ENCODE measurements at regions not wholly inside any gene's neighbourhood (a gene's known extent, or its start where the extent isn't known, plus 50 kb on each side); places are given as distances from the start of the nearest gene placed in this dataset.

GRCh38 chr5:163594951-163595350, 89.5 kb downstream of the MAT2B start:
- no peak for TF ChIP-seq ZNF671 (CRISPR knock-in tag; IDR thresholded peaks at IDR 0.05)
- TF ChIP-seq PREB (CRISPR knock-in tag; IDR thresholded peaks at IDR 0.05; ENCODE audit: borderline replicate concordance) = no peak
- no peak for TF ChIP-seq CTCF (IDR thresholded peaks at IDR 0.05)
- no peak for TF ChIP-seq SMAD4 (CRISPR knock-in tag; IDR thresholded peaks at IDR 0.05)
- no peak for TF ChIP-seq ZNF512 (CRISPR knock-in tag; IDR thresholded peaks at IDR 0.05; ENCODE audit: borderline replicate concordance)
- TF ChIP-seq ZNF423 (CRISPR knock-in tag; IDR thresholded peaks at IDR 0.05) = no peak
- TF ChIP-seq RELA (CRISPR knock-in tag; IDR thresholded peaks at IDR 0.05; ENCODE audit: borderline replicate concordance) = no peak
- no peak for TF ChIP-seq HMGA2 (CRISPR knock-in tag; IDR thresholded peaks at IDR 0.05)
- TF ChIP-seq ESRRA (CRISPR knock-in tag; IDR thresholded peaks at IDR 0.05; ENCODE audit: borderline replicate concordance) = no peak
- no peak for TF ChIP-seq ZNF138 (CRISPR knock-in tag; conservative IDR thresholded peaks at IDR 0.05)
- TF ChIP-seq NR3C1 (CRISPR knock-in tag; conservative IDR thresholded peaks at IDR 0.05; ENCODE audit: low read depth) = no peak
